ENCODE measurements at regions not wholly inside any gene's neighbourhood (a gene's known extent, or its start where the extent isn't known, plus 50 kb on each side); places are given as distances from the start of the nearest gene placed in this dataset.

DNA sequence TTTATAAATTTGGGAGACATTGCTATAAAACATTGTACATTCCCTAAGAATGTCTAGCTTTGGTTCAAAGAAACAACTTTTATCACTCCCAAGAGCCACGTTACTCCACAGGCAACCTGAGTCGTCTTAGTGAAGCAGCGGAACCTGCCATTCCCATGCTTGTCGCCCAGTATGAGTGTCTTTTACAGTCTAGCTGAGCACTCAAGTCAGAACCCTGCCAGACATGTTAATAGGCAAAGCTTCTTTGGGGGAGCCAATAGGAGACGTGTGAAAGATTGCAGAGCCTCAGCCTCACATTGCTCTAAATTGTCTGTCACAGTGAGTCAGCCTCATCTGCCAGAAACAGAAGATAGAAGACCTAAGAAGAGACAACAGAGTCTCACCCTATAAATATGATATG, 541.6 kb upstream of the FLRT2 start:
- TF ChIP-seq, protein P1, sequence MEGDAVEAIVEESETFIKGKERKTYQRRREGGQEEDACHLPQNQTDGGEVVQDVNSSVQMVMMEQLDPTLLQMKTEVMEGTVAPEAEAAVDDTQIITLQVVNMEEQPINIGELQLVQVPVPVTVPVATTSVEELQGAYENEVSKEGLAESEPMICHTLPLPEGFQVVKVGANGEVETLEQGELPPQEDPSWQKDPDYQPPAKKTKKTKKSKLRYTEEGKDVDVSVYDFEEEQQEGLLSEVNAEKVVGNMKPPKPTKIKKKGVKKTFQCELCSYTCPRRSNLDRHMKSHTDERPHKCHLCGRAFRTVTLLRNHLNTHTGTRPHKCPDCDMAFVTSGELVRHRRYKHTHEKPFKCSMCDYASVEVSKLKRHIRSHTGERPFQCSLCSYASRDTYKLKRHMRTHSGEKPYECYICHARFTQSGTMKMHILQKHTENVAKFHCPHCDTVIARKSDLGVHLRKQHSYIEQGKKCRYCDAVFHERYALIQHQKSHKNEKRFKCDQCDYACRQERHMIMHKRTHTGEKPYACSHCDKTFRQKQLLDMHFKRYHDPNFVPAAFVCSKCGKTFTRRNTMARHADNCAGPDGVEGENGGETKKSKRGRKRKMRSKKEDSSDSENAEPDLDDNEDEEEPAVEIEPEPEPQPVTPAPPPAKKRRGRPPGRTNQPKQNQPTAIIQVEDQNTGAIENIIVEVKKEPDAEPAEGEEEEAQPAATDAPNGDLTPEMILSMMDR (tag by site-specific recombination; IDR thresholded peaks at IDR 0.05), result no peak
- TF ChIP-seq SP2 (tag by site-specific recombination; IDR thresholded peaks at IDR 0.05) (no peak), ZNF292 (tag by site-specific recombination; IDR thresholded peaks at IDR 0.05; ENCODE audit: borderline replicate concordance, low read depth) (no peak), ZNF404 (tag by site-specific recombination; IDR thresholded peaks at IDR 0.05) (no peak)
- TF ChIP-seq, protein P2, sequence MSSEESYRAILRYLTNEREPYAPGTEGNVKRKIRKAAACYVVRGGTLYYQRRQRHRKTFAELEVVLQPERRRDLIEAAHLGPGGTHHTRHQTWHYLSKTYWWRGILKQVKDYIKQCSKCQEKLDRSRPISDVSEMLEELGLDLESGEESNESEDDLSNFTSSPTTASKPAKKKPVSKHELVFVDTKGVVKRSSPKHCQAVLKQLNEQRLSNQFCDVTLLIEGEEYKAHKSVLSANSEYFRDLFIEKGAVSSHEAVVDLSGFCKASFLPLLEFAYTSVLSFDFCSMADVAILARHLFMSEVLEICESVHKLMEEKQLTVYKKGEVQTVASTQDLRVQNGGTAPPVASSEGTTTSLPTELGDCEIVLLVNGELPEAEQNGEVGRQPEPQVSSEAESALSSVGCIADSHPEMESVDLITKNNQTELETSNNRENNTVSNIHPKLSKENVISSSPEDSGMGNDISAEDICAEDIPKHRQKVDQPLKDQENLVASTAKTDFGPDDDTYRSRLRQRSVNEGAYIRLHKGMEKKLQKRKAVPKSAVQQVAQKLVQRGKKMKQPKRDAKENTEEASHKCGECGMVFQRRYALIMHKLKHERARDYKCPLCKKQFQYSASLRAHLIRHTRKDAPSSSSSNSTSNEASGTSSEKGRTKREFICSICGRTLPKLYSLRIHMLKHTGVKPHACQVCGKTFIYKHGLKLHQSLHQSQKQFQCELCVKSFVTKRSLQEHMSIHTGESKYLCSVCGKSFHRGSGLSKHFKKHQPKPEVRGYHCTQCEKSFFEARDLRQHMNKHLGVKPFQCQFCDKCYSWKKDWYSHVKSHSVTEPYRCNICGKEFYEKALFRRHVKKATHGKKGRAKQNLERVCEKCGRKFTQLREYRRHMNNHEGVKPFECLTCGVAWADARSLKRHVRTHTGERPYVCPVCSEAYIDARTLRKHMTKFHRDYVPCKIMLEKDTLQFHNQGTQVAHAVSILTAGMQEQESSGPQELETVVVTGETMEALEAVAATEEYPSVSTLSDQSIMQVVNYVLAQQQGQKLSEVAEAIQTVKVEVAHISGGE (tag by site-specific recombination; conservative IDR thresholded peaks at IDR 0.05; ENCODE audit: low read depth), result no peak
